HG02870 (cell line): ENCODE measurements at regions not wholly inside any gene's neighbourhood (a gene's known extent, or its start where the extent isn't known, plus 50 kb on each side); places are given as distances from the start of the nearest gene placed in this dataset.

Experiments
- ATAC-seq: cut with Tn5 transposase; IDR thresholded peaks from one replicate; pipeline ENCODE4 v1.9.1; 2021; ENCODE audit warnings: mild to moderate bottlenecking, moderate library complexity; ENCODE audit not compliant: unreplicated experiment

GRCh38 chr12:11564984-11565651 is 84.4 kb upstream of the ETV6 start:
- ATAC-seq = no peak

- no peak for ATAC-seq
Observed at GRCh38 chr12:11565752-11566151, 83.7 kb upstream of the ETV6 start.

- ATAC-seq = no peak
Observed at GRCh38 chr12:11568155-11568761, 81.2 kb upstream of the ETV6 start.

GRCh38 chr12:11568762-11569478 is 80.6 kb upstream of the ETV6 start:
- peak; percentile 85 for ATAC-seq

- no peak for ATAC-seq
Observed at GRCh38 chr12:11569716-11570115, 79.8 kb upstream of the ETV6 start.

- no peak for ATAC-seq
Observed at GRCh38 chr12:11573880-11574279, 75.6 kb upstream of the ETV6 start.

GRCh38 chr12:11576104-11576503 is 73.4 kb upstream of the ETV6 start:
- no peak for ATAC-seq

GRCh38 chr12:11577658-11578260 is 71.7 kb upstream of the ETV6 start:
- no peak for ATAC-seq

GRCh38 chr12:11578461-11578993 is 70.9 kb upstream of the ETV6 start:
- peak; percentile 78 for ATAC-seq

GRCh38 chr12:11580125-11580751 is 69.2 kb upstream of the ETV6 start:
- no peak for ATAC-seq

- no peak for ATAC-seq
Observed at GRCh38 chr12:11581179-11581755, 68.2 kb upstream of the ETV6 start.

GRCh38 chr12:11584221-11584855 is 65.1 kb upstream of the ETV6 start:
- ATAC-seq = no peak

GRCh38 chr12:11592484-11592883 is 57.0 kb upstream of the ETV6 start:
- no peak for ATAC-seq

- no peak for ATAC-seq
Observed at GRCh38 chr12:11593013-11593412, 56.5 kb upstream of the ETV6 start.

- no peak for ATAC-seq
Observed at GRCh38 chr12:11595080-11595479, 54.4 kb upstream of the ETV6 start.

- ATAC-seq = no peak
Observed at GRCh38 chr12:11596141-11596540, 53.3 kb upstream of the ETV6 start.

- no peak for ATAC-seq
Observed at GRCh38 chr12:11598900-11599299, 50.6 kb upstream of the ETV6 start.
